HG03103 (cell line): ENCODE measurements at regions not wholly inside any gene's neighbourhood (a gene's known extent, or its start where the extent isn't known, plus 50 kb on each side); places are given as distances from the start of the nearest gene placed in this dataset.

Source experiments
- ATAC-seq: cut with Tn5 transposase; IDR thresholded peaks from one replicate; pipeline ENCODE4 v1.9.1; 2021; ENCODE audit warnings: low read depth; ENCODE audit not compliant: unreplicated experiment

DNA sequence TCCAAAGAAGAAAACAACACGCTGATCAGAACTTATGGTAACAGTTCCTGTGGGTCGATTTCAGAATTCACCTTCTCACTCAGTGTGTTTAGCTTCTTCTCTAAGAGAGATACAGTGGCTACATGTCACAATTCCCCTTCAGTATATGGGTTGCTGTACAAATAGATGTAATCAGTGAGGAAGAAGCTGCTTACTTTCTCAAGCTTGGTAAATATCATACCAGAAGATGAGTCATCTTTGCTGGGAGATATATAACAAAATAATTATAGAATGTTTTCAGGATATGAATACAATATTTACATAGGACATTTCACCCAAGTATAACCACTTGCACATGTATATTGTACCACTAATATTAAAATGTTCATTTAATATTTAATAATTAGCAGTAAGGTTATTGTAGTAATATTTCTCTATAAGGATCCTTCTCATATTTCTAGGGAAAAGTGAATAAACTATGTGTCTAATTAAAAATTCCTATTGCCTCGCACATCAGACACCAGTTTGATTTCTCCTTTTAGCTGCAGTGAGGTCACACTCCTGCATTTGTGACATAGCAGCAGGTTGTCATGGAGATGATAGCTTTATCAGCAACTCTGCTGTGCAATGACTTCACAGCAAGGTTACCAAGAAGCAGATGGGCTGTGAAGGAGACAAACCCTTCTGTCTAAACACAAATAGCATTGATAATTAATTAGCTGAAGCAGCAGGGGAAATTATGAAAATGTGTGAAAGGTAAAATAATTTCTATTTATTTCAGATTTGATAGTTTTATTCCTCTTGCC, 211.4 kb downstream of the TUSC7 start:
- no peak for ATAC-seq

DNA sequence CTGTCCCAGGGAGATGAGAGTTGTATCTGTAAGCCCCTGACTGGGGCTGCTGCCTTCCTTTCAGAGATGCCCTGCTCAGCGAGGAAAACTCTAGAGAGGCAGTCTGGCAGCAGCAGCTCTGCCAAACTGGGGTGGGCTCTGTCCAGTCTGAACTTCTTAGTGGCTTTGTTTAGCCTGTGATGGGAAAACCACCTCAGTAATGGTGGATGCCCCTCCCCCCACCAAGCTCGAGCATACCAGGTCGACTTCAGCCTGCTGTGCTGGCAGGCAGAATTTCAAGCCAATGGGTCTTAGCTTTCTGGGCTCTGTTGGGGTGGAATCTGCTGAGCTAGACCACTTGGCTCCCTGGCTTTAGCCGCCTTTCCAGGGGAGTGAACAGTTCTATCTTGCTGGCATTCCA, 218.3 kb downstream of the TUSC7 start:
- no peak for ATAC-seq

DNA sequence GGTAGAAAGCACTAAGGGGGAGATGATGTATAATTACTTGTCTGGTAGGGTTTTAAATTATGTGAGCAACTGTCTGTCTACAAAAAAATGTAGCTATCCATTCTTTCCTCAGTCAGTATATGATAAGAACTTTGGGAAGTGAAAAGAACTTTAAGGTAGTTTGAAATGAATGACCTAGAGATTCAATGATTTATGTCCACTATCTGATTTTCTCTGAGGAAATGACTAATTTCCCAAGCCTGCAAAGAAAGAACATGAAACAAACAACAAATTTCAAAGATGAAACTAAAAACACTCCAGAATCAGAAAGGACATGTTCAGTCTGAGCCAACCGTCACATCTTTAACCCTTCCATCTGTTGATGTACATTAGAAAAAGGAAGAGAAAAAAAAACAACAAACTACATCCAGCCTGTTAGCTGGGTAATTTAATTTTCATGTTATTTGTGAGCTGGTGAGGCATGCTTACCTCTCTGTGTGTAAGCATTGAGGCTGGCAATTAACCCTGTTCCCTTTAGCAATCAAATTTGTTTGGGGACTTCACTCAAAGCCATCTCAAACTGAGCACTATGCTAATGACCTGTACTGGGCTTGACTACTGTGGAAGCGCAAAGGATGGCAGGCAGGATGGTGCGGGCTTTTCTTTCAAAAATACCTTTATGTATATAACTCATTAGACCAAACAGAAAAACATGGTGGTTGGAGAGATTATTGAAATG, 220.1 kb downstream of the TUSC7 start:
- ATAC-seq: no peak

DNA sequence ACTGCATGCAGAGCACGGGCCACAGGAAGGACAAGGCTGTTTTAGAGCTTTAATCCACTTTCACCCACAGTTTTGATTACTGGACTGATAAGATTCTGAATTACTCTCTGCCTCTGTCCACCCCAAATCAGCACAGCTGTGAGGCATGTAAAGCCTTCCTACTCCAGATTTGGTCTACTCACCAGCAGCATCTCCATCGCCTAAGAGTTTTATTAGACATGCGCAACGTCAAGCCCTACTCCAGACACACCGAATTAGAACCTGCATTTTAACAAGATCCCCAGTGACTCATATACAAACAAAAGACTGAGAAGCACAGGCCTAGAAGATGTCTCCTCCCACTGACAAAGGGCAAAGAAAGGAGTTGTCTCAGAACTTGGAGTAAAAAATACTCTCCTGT, 221.2 kb downstream of the TUSC7 start:
- no peak for ATAC-seq

DNA sequence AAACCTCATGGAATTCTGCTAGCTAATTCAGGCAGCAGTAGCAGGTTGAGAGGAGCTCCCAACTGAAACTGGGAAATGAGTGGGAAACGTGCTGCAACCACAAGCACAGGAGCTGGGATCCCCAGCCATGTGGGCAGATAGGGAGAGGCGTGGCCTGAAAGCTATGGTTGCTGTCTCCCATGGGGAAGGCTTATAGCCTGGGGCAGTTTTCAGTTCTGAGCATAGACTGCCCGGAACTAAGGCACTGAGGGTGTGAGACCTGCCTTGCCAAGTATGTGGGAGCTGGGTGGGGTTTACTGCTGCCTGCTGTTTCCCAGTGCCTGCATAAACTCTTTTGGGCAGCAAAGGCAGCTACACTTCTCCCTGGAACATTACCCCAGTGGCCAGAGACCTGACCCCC, 229.5 kb downstream of the TUSC7 start:
- no peak for ATAC-seq

DNA sequence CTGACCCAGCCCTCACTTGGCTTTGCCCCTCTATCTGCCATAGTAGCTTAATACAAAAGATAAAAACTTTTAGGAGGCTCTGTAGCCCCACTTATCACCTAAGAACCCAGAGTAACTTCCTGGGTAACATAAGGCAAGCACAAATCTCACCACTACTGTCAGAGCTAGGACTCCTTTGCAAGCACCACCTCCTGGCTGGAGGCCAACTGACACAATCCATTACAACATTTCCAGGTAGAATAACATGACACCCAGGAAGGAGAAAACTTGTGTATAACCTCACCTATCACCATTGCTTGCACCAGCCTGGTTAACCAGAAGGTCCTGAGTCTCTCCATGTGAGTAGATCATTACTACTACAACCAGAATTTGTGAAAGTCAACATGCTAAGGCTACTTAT, 230.0 kb downstream of the TUSC7 start:
- ATAC-seq: no peak

DNA sequence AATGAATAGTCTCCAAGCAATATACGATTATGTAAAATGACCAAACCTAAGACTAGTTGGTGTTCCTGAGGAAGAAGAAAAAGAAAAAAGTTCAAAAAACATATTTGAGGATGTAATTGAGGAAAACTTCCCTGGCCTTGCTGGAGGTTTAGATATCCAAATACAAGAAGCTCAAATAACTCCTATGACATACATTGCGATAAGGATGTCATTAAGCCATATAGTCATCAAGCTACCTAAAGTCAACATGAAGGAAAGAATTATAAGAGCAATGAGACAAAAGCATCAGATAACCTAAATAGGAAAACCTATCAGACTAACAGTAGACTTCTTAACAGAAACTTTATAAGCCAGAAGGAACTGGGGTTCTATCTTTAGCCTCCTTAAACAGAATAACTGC, 231.1 kb downstream of the TUSC7 start:
- no peak for ATAC-seq

DNA sequence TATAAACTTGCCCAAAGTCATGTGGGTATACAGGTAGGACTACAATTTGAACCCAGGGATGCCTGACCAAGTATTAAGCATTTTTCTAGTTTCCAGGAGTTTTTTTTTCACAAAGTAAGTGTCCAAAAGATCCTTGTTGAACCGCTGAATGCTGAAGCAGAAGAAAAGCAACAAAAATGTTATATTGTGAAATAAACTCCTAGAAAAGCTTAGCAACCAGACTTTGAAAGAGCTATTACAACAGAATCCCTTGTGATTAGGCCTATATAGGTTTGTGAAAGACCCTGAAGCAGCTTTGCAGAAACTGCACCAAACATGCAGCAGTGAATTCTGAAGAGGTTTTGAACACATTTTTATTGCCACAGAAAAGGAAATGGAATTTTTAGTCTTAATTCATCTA, 236.8 kb downstream of the TUSC7 start:
- no peak for ATAC-seq

DNA sequence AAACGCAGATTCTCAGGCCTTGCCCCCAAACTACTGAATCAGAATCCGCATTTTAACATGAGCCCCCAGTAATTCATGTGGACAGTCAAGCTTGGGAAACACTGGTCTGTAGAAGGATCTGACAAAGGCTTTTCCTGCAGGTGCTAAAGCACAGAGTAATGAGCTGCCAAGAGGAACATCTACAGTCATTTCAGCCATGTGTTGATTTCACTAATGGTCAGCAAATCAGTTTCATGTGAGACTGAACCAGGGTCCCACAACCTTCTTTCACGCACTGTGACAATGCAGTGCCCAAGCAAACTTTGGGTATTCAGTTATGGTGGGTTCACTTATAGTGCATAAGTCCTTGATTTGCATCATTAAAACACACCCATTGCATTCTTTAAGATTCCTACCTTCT, 237.6 kb downstream of the TUSC7 start:
- ATAC-seq: no peak

DNA sequence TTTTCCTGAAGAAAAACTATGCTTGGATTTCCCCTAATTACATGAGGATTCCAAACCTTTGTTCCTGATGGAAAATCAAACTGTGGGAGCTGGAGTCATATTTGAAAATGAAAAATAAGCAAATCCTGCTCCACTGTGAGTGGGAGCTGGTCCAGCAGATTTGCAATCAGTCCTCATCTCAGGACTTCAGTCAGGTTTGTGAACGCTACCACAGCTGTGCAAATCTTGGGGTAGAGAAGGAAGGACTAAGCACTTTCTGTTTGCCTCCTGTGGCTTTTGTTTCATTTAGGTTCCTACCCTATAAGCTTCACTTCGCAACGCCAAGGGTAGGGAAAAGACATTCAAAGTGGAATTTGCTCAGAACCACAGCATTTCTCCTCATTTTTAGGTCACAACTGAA, 238.2 kb downstream of the TUSC7 start:
- no peak for ATAC-seq

DNA sequence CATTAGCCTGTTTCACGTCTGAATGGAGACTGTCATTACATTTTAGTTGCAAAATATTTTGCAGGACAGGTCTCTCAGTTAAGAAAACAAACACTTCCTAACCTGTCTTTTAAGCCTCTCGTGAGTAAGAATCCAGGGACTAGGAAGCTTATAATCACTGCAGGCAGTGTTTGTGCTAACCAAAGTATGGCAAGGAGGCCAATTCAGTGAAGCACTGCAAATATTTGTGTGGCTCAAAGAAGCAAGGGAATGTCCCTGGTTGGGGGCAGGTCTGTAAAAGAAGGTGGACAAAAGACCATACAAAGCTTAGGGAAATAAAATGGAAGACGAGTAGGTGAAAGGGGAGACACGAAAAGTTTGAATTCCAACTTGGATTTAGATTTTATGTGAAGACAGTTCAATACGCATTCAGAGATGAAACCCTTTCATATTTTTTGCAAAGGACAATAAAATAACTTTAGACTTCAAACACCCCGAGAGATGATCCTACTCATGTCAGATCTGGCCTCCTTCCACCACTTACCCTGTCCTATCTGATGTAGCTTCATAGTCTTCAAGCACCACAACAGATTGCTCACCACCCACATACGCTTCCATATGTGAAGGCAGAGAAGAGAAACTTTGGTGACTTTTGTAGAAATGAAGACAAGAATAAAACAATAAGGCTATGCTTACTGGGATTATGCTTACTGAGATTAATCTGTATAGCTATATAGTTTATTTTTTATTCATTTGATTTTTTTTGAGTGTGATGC, 240.9 kb downstream of the TUSC7 start:
- ATAC-seq: no peak

DNA sequence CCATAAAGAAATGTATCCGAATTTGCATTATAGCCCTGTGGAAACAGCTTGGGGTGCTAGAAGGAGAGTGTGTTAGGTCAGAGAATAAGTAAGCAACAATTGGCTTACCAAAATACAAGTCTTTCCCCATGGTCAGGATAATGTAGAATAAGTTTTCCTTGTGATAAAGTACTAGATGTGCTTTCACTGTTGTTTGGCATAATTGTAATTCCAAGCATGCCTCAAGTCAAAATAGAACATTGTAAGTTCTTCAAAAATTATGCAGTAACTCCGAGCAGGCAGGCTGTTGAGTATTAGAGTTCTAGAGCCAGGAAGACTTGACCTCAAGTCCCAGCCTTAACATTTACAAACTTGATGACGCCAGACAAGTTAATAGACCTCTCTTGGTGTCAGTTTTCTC, 242.0 kb downstream of the TUSC7 start:
- ATAC-seq: no peak

DNA sequence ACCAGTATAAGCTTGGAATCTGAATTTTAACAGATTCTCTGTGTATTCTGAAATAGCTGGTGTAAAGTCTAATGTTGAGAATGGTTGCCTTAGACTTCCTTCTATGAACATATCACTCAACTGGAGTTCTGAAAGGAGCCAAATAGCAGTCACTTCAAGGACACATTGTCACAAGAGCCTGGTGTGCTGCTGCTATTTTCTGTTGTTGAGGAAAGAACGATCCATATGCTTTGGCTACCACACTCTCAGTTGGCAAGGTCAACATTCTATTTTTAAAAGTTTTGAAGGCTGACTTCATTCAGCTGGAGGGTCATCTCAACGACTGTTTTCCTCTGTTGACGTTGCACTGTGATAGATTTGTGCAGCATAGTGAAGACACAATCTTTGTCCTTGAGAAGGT, 248.7 kb downstream of the TUSC7 start:
- ATAC-seq: no peak

DNA sequence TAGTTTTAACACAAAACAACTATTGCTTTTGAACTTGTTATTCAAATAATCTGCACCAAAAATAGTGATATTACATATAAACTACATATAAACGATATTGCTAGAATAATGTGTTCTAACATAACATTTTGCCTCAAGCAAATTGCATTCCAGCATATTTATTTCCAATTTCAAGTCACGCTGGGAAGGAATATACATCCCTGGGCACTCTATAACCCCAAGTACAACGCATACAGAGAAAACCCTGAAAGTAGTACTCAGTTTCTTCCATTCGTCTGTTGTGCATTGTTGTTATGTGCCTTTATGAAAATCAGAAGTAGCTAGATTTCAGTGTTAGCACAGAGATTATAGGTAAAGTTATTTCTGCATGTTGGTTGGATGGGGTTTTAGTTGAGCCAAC, 251.5 kb downstream of the TUSC7 start:
- ATAC-seq: no peak

DNA sequence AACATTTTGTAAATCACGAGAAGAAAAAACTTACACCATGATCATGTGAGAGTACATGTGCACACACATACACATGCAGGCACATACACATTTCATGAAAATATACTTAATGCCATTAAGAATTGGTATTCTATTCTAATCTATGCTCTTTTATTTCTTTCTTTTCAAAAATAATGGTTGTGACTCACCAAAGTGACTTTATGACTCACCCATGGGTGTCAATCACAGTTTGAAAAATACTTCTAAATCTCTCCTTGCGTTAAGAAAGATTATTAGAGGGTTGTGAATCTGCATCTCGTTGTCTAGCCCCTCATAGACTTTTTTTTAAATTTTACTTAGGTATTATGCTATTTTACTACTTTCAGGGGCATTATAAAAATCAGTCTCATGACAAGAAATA, 254.2 kb downstream of the TUSC7 start:
- ATAC-seq: no peak

DNA sequence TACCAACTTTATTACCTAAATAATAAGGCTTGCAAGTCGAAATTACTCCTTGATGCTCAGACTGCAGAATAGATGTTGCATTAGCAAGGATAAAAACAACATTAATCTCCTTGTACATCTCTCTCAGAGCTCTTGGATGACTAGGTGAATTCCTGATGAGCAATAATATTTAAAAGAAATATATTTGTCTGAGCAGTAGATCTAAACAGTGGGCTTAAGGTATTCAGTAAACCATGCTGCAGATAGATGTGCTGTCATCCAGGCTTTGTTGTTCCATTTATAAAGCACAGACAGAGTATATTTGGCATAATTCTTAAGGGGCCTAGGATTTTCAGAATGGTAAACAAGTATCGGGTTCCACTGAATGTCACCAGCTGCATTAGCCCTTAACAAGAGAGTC, 257.1 kb downstream of the TUSC7 start:
- ATAC-seq: no peak

DNA sequence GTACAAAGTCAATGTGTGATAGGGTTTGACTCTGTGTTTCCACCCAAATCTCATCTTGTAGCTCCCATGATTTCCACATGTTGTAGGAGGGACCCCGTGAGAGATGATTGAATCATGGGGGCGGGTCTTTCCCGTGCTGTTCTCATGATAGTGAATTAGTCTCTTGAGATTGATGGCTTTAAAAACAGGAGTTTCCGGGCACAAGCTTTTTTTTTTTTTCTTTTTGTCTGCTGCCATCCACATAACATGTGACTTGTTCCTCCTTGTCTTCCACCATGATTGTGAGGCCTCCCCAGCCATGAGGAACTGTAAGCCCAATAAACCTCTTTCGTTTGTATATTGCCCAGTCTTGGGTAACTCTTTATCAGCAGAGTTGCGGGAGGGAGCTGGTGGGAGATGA, 259.6 kb downstream of the TUSC7 start:
- ATAC-seq: no peak

DNA sequence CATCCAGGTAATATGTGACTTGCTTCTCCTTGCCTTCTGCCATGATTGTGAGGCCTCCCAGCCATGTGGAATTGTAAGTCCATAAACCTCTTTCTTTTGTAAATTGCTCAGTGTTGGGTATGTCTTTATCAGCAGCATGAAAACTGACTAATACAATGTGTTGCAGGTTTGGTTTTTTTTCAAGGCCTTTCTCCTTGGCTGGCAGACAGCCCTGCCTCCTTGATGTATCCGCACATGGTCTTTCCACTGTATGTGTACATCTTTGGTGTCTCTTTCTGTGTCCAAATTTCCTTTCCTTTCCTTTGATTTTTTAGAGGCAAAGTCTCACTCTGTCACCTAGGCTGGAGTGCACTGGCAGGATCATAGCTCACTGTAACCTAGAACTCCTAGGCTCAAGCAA, 260.1 kb downstream of the TUSC7 start:
- ATAC-seq: no peak

DNA sequence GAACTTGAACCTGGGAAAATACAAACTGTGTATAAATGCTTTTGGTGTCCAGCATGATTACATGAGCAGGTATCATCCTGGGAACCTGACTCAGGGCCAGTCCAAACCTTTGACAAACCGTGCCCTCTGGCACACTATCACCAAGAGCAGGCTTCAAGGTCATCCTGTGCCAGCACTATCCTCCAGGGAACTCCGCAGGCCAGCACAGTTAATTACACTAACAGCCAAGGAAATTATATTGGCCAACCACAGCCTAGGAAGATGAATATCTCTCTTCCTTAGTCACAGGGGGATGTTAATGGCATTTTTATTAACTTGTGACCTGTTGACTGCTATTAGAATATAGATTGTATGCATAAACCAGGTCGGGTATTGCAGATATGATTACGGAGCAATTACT, 262.0 kb downstream of the TUSC7 start:
- no peak for ATAC-seq

DNA sequence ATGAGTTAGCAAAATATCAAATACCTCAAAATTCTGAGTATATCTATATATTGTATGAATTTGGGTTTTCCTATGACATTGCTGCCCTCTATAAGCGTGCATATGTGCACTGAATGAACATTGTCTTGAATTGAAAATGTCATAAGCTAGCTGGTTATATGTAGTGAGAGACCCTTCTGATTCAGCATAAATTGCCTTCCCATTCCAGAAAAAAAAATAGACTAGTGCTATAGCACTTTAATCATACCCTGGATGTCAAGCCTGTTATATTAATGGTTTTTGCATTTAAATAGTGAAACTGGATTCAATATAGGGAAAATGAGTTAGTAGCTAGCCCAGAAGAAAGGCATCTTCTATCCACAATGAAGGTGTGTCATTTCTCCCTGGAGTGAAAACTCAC, 265.1 kb downstream of the TUSC7 start:
- ATAC-seq: no peak

DNA sequence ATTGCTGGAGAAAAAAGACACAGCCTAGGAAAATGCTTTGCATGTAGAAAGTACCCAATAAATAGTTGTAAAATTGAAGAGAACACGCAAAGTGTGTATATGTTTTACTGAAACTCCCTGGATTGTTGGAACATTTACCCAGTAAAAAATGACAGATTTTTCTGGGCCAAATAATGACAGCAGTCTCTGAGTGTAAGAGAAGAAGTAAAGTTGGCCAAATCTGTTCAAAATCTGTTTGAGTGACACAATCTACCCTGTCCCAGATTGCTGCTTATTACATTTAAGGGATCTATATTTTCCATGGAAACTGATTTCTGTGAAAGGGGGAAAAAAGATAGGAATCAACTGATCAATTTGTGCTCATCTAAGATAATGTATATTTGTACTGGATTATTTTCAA, 267.9 kb downstream of the TUSC7 start:
- no peak for ATAC-seq

DNA sequence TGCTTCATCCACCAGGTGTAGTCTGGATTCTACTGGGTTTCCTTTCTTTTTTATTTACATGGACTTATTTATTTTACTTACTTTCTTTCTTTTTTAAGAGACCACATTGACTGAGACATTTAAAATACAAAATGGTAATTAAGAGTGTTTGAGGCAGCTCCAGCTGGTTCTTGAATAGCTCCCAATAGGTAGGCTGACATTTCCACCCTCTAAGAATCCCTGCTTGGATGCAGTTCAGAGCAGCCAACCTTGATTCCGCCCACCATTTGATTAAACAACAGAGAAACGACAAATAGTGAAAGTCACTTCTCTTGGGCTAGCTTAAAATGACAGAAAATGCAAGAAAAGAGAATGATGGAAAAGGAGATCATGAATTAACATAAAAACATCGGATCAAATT, 270.5 kb downstream of the TUSC7 start:
- no peak for ATAC-seq
